ENCODE measurements at regions not wholly inside any gene's neighbourhood (a gene's known extent, or its start where the extent isn't known, plus 50 kb on each side); places are given as distances from the start of the nearest gene placed in this dataset.

GRCh38 chr10:78629773-78630172, 439.0 kb upstream of the ZMIZ1 start:
- Histone ChIP-seq H3K27me3 (replicated peaks in 1 of 4; ENCODE audit: control extremely low read depth in 1 of 4, control insufficient read depth in 3 of 4, insufficient read depth in 4 of 4, low read length in 3 of 4) (no peaks in the 10 kb centered on the region), H3K4me3 (ENCODE audit: control extremely low read depth in 1 of 5, extremely low read depth in 1 of 5, insufficient read depth in 1 of 5, low read depth in 2 of 5, low read length in 4 of 5) (no peak overlapping the region), H3K79me2 (ENCODE audit: control insufficient read depth, insufficient read depth, low read length) (no peaks in the 10 kb centered on the region), H3K36me3 (replicated peaks in 1 of 2; ENCODE audit: control extremely low read depth in 1 of 2, control insufficient read depth in 1 of 2, extremely low read depth in 1 of 2, insufficient read depth in 2 of 2, low read length in 1 of 2) (no peaks in the 10 kb centered on the region), H3K27ac (ENCODE audit: low read length in 2 of 2) (no peak overlapping the region), H3K9ac (ENCODE audit: low read length) (no peak overlapping the region), H2AFZ (ENCODE audit: insufficient read depth, low read depth, low read length, poor library complexity, severe bottlenecking) (no peak overlapping the region), H3K4me1 (ENCODE audit: control insufficient read depth in 2 of 2, insufficient read depth in 2 of 2, low read length in 2 of 2) (no peaks in the 10 kb centered on the region), H4K20me1 (ENCODE audit: control insufficient read depth, insufficient read depth, low read length, poor library complexity, severe bottlenecking) (no peaks in the 10 kb centered on the region), H3K4me2 (replicated peaks; ENCODE audit: low read depth, low read length, poor library complexity, severe bottlenecking) (no peak overlapping the region), H3K9me3 (ENCODE audit: control extremely low read depth in 1 of 3, control insufficient read depth in 2 of 3, insufficient read depth in 1 of 3, low read length in 2 of 3) (no peaks in the 10 kb centered on the region)
- no peaks in the 10 kb centered on the region for H3K9me3 Mint-ChIP-seq (ENCODE audit: insufficient read depth)
- intact Hi-C loops (cut with micrococcal nuclease) = no loop called here
- H3K27ac Mint-ChIP-seq = no peak overlapping the region
- ChIA-PET POLR2A (no interaction called here), CTCF (interaction anchor here (0.5 kb wide), 1 partner anchor 10 kb away, joined by 3 read pairs; no protein-coding TSS in a partner anchor)
- WGBS (ENCODE audit: insufficient coverage) = 38% methylated on average over 3 of the region's 11 CpGs
- peaks cover 3% of the 10 kb centered on the region for H3K4me1 Mint-ChIP-seq
- H3K27me3 Mint-ChIP-seq = peaks cover 16% of the 10 kb centered on the region
- no peak for DNase-seq
- no peak for TF ChIP-seq CTCF (IDR thresholded peaks at IDR 0.05)
- TF ChIP-seq EZH2 (IDR thresholded peaks at IDR 0.05; ENCODE audit: borderline replicate concordance, insufficient read depth, low read depth, low read length, poor library complexity, severe bottlenecking) = no peak
- ATAC-seq (ENCODE audit: low read depth) = no peak
- H3K4me3 Mint-ChIP-seq = no peak overlapping the region

GRCh38 chr10:78630944-78631838, 437.6 kb upstream of the ZMIZ1 start:
- no peak overlapping the region for H3K4me2 ChIP-seq (replicated peaks; ENCODE audit: low read depth, low read length, poor library complexity, severe bottlenecking)
- TF ChIP-seq CTCF (IDR thresholded peaks at IDR 0.05) (no peak), EZH2 (IDR thresholded peaks at IDR 0.05; ENCODE audit: borderline replicate concordance, insufficient read depth, low read depth, low read length, poor library complexity, severe bottlenecking) (no peak)
- no peak for DNase-seq
- H3K4me3 ChIP-seq (ENCODE audit: control extremely low read depth in 1 of 5, extremely low read depth in 1 of 5, insufficient read depth in 1 of 5, low read depth in 2 of 5, low read length in 4 of 5) = no peak overlapping the region
- no peaks in the 10 kb centered on the region for H3K79me2 ChIP-seq (ENCODE audit: control insufficient read depth, insufficient read depth, low read length)
- H3K9ac ChIP-seq (ENCODE audit: low read length) = no peak overlapping the region
- WGBS (ENCODE audit: insufficient coverage) = 54% methylated on average over 4 of the region's 12 CpGs
- Mint-ChIP-seq H3K27me3 (peaks cover 21% of the 10 kb centered on the region), H3K27ac (no peak overlapping the region), H3K9me3 (ENCODE audit: insufficient read depth) (no peaks in the 10 kb centered on the region), H3K4me3 (no peak overlapping the region), H3K4me1 (peaks cover 3% of the 10 kb centered on the region)
- no peaks in the 10 kb centered on the region for H3K9me3 ChIP-seq (ENCODE audit: control extremely low read depth in 1 of 3, control insufficient read depth in 2 of 3, insufficient read depth in 1 of 3, low read length in 2 of 3)
- intact Hi-C loops (cut with micrococcal nuclease) = no loop called here
- H3K27me3 ChIP-seq (replicated peaks in 1 of 4; ENCODE audit: control extremely low read depth in 1 of 4, control insufficient read depth in 3 of 4, insufficient read depth in 4 of 4, low read length in 3 of 4) = no peaks in the 10 kb centered on the region
- no peak overlapping the region for H2AFZ ChIP-seq (ENCODE audit: insufficient read depth, low read depth, low read length, poor library complexity, severe bottlenecking)
- POLR2A ChIA-PET = no interaction called here
- H3K27ac ChIP-seq (ENCODE audit: low read length in 2 of 2) = no peak overlapping the region
- ATAC-seq (ENCODE audit: low read depth) = no peak
- no peaks in the 10 kb centered on the region for H4K20me1 ChIP-seq (ENCODE audit: control insufficient read depth, insufficient read depth, low read length, poor library complexity, severe bottlenecking)
- CTCF ChIA-PET = no interaction called here
- no peaks in the 10 kb centered on the region for H3K4me1 ChIP-seq (ENCODE audit: control insufficient read depth in 2 of 2, insufficient read depth in 2 of 2, low read length in 2 of 2)
- H3K36me3 ChIP-seq (replicated peaks in 1 of 2; ENCODE audit: control extremely low read depth in 1 of 2, control insufficient read depth in 1 of 2, extremely low read depth in 1 of 2, insufficient read depth in 2 of 2, low read length in 1 of 2) = no peaks in the 10 kb centered on the region
